D721Med (cell line): ENCODE measurements at regions not wholly inside any gene's neighbourhood (a gene's known extent, or its start where the extent isn't known, plus 50 kb on each side); places are given as distances from the start of the nearest gene placed in this dataset.
A peak's percentile ranks its signal among the peaks of the same experiment; 100 is the strongest.

Experiments used
- DNase-seq: peaks from one replicate; pipeline ENCODE4 v3.0.0; 2011; ENCODE audit warnings: low spot score; ENCODE audit not compliant: insufficient read length
- FAIRE-seq: peaks from 2 replicates; lab custom pipeline; 2011; peaks lifted over from hg19 to GRCh38; lab: Jason Lieb, UNC
- CTCF ChIP-seq: IDR thresholded peaks from 2 replicates; pipeline ENCODE4 v1.5.1; 2012; ENCODE audit warnings: mild to moderate bottlenecking, control low read depth; ENCODE audit not compliant: insufficient read depth; ENCODE audit errors: missing control alignments

- TF ChIP-seq CTCF, result no peak
- FAIRE-seq, result no peak
- no peak for DNase-seq
These were observed 180.9 kb upstream of the AADAT start for GRCh38 chr4:170270628-170271027.

- FAIRE-seq (no peak), DNase-seq (no peak)
- no peak for TF ChIP-seq CTCF
These were observed 180.2 kb upstream of the AADAT start for GRCh38 chr4:170269950-170270349.

GRCh38 chr4:170259631-170260153, 169.9 kb upstream of the AADAT start:
- DNase-seq, result no peak
- peak; percentile 94 for FAIRE-seq
- peak; percentile 99 for TF ChIP-seq CTCF

- TF ChIP-seq CTCF, result no peak
- FAIRE-seq (no peak), DNase-seq (no peak)
These were observed 167.1 kb upstream of the AADAT start for GRCh38 chr4:170256807-170257206.

GRCh38 chr4:170248576-170248975, 158.8 kb upstream of the AADAT start:
- DNase-seq (no peak), FAIRE-seq (no peak)
- TF ChIP-seq CTCF, result no peak

GRCh38 chr4:170248029-170248428, 158.3 kb upstream of the AADAT start:
- FAIRE-seq (no peak), DNase-seq (no peak)
- TF ChIP-seq CTCF, result no peak

- DNase-seq, result no peak
These were observed 157.8 kb upstream of the AADAT start for GRCh38 chr4:170247596-170247995.

More at GRCh38 chr4:170247596-170247995, 157.8 kb upstream of the AADAT start:
- no peak for TF ChIP-seq CTCF
- no peak for FAIRE-seq
